HG02885 (cell line): ENCODE measurements at regions not wholly inside any gene's neighbourhood (a gene's known extent, or its start where the extent isn't known, plus 50 kb on each side); places are given as distances from the start of the nearest gene placed in this dataset.
"Not testable (repeated sequence)": the region's sequence is repeated elsewhere in the genome, so short reads cannot be mapped to it uniquely, and the experiment has no call there.

Source experiments
- ATAC-seq: cut with Tn5 transposase; IDR thresholded peaks from one replicate; pipeline ENCODE4 v1.9.1; 2021; ENCODE audit warnings: mild to moderate bottlenecking; ENCODE audit not compliant: unreplicated experiment, poor library complexity

DNA sequence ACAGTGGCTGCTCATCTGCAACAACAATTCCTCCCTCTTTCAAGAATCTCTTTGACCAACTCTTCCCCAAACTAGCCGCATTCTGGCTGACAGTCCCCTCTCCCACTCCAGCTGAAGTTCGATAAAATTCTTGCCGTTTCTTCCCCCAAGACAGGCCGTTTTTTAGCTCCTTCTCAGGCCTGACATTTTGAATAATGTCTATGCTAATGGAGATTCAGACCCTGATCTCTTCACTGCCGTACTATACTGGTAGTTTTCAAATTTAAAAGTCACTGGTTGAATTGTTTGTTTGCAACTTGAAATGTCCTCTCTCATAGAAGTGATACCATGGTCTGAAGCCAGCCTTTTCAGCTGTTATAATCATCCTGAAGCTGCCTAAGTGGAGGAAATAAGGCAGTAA, 65.9 kb upstream of the AMN1 start:
- ATAC-seq: no peak

DNA sequence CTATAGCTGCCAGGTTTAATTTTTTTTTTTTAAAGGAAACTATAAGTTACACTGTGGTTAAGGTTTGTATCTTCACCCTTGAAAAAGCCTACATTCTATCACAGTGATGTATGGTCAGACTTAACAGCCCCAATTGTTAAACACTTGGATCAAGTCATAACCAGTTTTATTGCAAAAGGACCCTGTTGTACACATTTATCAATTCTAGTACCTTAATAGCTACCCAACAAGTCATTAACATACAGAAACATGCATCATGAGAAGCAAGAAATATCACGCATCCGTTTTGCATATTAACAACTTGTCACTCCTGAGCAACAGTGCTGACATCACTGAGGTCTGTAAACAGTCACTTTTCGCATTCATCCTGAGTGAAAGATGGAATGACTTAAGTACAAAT, 62.4 kb upstream of the AMN1 start:
- ATAC-seq: not testable (repeated sequence)

DNA sequence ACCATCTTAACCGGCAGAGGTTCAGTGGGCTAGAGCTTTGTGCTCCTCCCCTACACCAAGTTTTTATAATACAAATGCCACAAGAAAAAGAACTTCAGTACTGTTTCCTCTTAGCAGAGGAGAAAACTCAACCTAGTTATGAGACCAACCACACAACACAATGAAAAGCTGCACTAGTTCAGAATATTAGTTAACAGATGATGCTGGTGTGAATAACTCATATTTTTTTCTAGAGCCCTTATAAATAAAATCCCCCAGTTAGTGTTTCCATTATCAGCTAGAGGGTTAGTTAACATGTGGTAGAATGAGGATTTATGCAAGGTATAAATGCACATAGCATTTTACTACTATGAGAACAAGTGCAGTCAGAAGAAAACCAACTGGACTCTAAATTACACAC, 61.9 kb upstream of the AMN1 start:
- no peak for ATAC-seq

DNA sequence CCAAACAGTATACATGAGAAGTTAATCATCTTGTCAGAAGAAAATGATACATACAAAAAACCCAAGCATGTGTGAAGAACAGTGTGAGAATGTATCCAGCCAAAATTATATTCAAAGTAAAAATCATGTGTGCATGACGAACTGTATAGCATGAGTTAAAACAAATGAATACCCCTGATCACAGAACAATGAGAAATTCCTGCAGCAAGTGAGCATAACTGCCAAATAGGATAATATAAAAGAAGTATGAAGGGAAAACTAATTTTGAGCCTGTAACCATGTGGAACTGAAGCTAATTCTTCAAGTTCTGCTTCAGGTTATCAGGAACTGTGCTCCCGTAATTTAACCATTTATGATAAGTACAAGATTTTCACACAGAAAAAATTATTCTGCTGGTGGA, 56.5 kb upstream of the AMN1 start:
- no peak for ATAC-seq

DNA sequence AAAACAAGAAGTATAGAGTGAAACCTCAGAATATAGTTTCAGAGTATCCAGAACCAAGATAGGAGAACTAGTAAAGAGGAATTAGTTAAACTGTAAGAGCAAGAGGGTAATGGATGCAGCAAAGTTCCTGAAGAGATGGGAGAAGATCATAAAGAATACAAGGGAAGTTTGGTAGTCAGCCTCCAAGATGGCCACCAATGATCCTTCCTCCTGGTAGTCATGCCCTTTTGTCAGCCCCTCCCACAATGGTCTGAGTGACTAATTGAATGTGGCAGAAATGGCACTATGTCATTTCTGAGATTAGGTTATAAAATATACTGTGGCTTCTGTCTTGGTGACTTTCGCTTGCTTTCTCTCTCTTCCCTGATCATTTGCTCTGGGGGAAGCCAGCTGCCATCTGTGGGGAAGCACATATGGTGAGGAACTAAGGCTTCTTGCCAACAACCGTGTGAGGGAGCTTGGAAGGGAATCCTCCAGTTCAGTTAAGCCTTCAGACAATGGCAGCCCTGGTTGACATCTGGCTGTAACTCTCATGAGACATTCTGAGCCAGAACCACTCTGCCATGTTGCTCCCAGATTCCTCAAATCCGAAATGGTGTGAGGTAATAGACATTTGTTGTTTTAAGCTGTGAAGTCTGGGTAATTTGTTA, 55.3 kb upstream of the AMN1 start:
- ATAC-seq: no peak

DNA sequence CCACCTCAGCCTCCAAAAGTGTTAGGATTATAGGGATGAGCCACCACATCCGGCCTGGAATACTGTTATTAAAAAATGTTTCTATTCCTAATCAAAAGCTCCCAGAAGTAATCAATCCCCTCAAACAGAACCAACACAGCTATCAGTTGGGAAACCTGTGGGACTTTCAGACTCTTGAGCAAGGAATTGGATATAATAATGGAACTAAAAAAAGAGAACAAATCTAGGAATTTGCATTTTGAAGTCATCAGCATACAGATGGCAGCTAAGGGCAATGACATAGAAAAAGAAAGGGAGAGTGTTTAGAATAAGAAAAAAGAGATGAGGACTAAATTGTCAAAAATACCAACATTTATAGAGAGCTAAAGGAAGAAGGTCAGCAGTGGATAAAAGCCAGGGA, 54.7 kb upstream of the AMN1 start:
- ATAC-seq: no peak

DNA sequence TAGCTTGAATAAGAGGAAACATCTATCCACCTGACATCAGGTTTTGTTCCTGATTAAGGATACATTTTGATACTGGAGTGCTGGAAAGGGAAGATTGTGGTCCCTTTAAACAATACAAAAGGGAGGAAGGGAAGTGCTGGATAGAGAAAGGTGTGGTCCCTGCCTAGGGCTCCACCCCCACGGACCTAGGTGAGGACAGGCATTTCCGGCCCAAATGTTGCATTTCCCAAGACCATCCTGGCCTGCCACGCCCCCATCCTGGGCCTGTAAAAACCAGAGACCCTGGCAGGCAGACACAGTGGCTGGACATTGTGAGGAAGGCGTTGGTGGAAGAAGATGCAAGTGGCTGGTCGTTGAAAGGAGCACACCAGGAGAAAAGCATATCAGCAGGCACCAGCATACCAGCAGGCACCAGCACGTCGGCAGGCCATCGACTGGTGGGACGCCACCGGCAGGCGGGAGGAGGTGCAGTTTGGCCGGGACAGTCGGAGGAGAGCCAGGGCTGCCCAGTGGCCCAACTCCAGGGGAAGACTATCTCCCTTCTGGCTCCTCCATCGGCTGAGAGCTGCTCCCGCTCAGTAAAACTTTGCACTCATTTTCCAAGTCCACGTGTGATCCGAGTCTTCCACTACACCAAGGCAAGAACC, 53.2 kb upstream of the AMN1 start:
- no peak for ATAC-seq

DNA sequence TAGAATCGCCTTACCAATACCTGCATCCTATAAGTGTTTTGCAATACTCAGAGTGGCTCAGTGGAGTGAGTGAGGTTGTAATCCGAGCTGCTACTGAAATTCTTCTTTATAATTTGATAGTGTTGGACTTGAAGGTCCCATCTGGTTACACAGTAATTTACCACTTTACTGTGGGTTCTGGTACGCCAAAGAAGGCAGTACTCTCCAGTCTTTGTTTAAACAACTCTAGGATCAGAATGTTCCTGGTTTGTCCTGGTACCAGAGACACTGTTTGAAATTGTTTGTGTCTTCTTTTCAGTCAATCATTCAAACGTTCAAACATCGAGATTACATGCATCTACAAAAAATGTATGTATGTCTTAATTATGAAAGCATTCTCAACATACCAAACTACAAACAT, 51.3 kb upstream of the AMN1 start:
- ATAC-seq: no peak

DNA sequence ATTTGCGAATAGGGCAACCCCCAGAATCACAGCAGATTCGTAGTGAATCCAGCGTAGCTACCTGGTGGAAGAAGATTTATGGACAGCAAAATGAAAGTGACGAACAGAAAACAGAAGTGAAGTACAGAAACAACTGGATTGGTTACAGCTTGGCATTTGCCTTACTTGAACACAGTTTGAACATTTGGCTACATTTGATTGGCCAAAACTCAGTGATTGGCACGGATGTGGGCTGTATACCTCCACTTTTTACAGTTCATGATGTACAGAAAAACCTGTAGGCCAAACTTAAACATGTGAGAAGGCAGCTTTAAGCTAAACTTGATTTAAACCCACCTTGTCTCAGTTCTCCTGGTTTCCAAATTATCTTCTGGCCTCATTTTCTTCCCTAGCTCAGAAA, 49.9 kb upstream of the AMN1 start:
- no peak for ATAC-seq
